DND-41 (cell line): ENCODE measurements at regions not wholly inside any gene's neighbourhood (a gene's known extent, or its start where the extent isn't known, plus 50 kb on each side); places are given as distances from the start of the nearest gene placed in this dataset.

Experiments
- ATAC-seq: fragments of 200-7000 bp; cut with Tn5 transposase; 3 replicates; pipeline ENCODE4 v1.9.1; 2021; ENCODE audit warnings: low read depth; ENCODE audit not compliant: insufficient read depth
- DNase-seq: peaks from one replicate; pipeline ENCODE4 v3.0.0-alpha.2; 2020
- H2AFZ ChIP-seq: 2 replicates; pipeline ENCODE4 v1.6.0; 2012; ENCODE audit warnings: low read depth, low read length
- H3K27ac ChIP-seq: 2 replicates; pipeline ENCODE4 v1.5.1; 2012; ENCODE audit warnings: low read length, inconsistent platforms
- H3K27me3 ChIP-seq: fragments of 200-600 bp; sonication (generic); 2 replicates; pipeline ENCODE4 v1.6.0; 2012; ENCODE audit warnings: low read length, mild to moderate bottlenecking, inconsistent platforms; ENCODE audit not compliant: insufficient read depth, poor library complexity
- H3K36me3 ChIP-seq: 2 replicates; pipeline ENCODE4 v1.5.1; 2012; ENCODE audit warnings: low read length, inconsistent platforms; ENCODE audit not compliant: insufficient read depth
- H3K4me1 ChIP-seq: 2 replicates; pipeline ENCODE4 v1.5.1; 2012; ENCODE audit warnings: mild to moderate bottlenecking, low read length; ENCODE audit not compliant: insufficient read depth
- H3K4me2 ChIP-seq: 2 replicates; pipeline ENCODE4 v1.6.0; 2012; ENCODE audit warnings: mild to moderate bottlenecking, moderate library complexity, low read length, inconsistent platforms; ENCODE audit not compliant: insufficient read depth
- H3K4me3 ChIP-seq, 2 experiments: fragments of 200-600 bp in 1 of 2; shearing (Covaris generic) in 1 of 2; 2 replicates each; pipeline ENCODE4 v1.5.1; 2012 to 2016; ENCODE audit warnings: inconsistent platforms in 2 of 2, low read length in 2 of 2, mild to moderate bottlenecking in 2 of 2, low read depth in 1 of 2, moderate library complexity in 1 of 2
- H3K79me2 ChIP-seq: 2 replicates; pipeline ENCODE4 v1.6.0; 2012; ENCODE audit warnings: low read length, inconsistent platforms; ENCODE audit not compliant: insufficient read depth
- H3K9ac ChIP-seq: 2 replicates; pipeline ENCODE4 v1.6.0; 2012; ENCODE audit warnings: low read depth, mild to moderate bottlenecking, inconsistent platforms, low read length, moderate library complexity
- H3K9me3 ChIP-seq: 2 replicates; pipeline ENCODE4 v1.5.1; 2012; ENCODE audit warnings: low read length, moderate library complexity, mild to moderate bottlenecking, inconsistent platforms; ENCODE audit not compliant: insufficient read depth, severe bottlenecking
- H4K20me1 ChIP-seq: 2 replicates; pipeline ENCODE4 v1.6.0; 2012; ENCODE audit warnings: low read length; ENCODE audit not compliant: insufficient read depth
- EZH2 ChIP-seq: IDR thresholded peaks from 3 replicates; pipeline ENCODE4 v1.6.1; 2012; ENCODE audit warnings: borderline replicate concordance, low read depth, mild to moderate bottlenecking, moderate library complexity, low read length, inconsistent platforms; ENCODE audit not compliant: severe bottlenecking
- TF ChIP-seq, protein P1 (sequence below): IDR thresholded peaks from 2 replicates; pipeline ENCODE4 v1.5.1; 2012; ENCODE audit warnings: borderline replicate concordance, low read length, moderate library complexity, mild to moderate bottlenecking; ENCODE audit not compliant: poor library complexity, severe bottlenecking; ENCODE audit errors: extremely low read depth

DNA sequence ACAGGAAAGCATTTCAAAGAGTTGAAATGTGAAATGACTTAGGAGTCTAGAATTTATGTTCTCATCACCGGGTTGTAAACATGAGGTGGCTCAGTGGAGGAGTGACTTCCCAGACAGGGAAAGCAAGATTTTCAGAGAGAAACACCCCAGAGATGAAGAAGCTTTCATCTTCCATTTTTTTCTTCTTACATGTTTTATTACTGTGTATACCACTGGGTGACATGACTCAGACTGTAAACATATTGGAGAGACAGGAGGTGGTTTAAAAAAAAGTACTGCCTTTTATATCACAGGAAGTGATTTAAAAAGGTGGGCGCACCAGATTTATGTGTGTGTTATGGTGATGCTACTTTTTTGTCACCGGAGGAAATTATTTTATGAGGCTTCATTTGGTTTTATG is 209.1 kb upstream of the TUT7 start:
- Histone ChIP-seq H4K20me1 (no peaks in the 10 kb centered on the region), H3K4me3 (no peak overlapping the region), H3K4me1 (no peaks in the 10 kb centered on the region), H3K9me3 (no peaks in the 10 kb centered on the region), H3K27ac (no peak overlapping the region), H2AFZ (no peak overlapping the region), H3K4me2 (no peak overlapping the region), H3K9ac (no peak overlapping the region), H3K79me2 (no peaks in the 10 kb centered on the region), H3K36me3 (no peaks in the 10 kb centered on the region), H3K27me3 (no peaks in the 10 kb centered on the region)
- no peak for ATAC-seq
- no peak for DNase-seq
- TF ChIP-seq, protein P1, sequence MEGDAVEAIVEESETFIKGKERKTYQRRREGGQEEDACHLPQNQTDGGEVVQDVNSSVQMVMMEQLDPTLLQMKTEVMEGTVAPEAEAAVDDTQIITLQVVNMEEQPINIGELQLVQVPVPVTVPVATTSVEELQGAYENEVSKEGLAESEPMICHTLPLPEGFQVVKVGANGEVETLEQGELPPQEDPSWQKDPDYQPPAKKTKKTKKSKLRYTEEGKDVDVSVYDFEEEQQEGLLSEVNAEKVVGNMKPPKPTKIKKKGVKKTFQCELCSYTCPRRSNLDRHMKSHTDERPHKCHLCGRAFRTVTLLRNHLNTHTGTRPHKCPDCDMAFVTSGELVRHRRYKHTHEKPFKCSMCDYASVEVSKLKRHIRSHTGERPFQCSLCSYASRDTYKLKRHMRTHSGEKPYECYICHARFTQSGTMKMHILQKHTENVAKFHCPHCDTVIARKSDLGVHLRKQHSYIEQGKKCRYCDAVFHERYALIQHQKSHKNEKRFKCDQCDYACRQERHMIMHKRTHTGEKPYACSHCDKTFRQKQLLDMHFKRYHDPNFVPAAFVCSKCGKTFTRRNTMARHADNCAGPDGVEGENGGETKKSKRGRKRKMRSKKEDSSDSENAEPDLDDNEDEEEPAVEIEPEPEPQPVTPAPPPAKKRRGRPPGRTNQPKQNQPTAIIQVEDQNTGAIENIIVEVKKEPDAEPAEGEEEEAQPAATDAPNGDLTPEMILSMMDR: no peak
- no peak for TF ChIP-seq EZH2

DNA sequence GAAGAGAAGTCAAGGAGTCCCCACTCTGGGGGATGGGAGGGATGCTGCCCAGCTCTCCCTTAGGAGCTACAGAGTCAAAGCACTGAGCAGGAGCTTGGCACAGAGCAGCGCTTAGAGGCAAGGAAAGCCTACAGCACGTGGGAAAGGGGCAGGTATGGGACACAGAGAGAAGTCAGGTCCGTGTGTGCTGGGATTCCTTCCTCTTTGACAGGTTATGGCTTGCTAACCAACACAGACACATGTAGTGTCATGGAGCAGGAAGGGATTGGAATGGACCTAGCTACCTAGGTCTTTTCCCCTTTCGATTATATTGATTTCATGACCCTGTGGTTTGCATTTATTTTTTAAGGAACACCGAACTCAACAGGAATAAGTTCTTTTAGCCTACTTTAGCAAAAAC is 208.5 kb upstream of the TUT7 start:
- Histone ChIP-seq H3K4me3 (no peak overlapping the region), H3K27me3 (no peaks in the 10 kb centered on the region), H3K4me1 (no peaks in the 10 kb centered on the region), H3K9me3 (no peaks in the 10 kb centered on the region), H2AFZ (no peak overlapping the region), H3K4me2 (no peak overlapping the region), H3K79me2 (no peaks in the 10 kb centered on the region), H4K20me1 (no peaks in the 10 kb centered on the region), H3K27ac (no peak overlapping the region), H3K36me3 (no peaks in the 10 kb centered on the region), H3K9ac (no peak overlapping the region)
- DNase-seq (no peak), ATAC-seq (no peak)
- no peak for TF ChIP-seq EZH2
- TF ChIP-seq, protein P1: no peak

DNA sequence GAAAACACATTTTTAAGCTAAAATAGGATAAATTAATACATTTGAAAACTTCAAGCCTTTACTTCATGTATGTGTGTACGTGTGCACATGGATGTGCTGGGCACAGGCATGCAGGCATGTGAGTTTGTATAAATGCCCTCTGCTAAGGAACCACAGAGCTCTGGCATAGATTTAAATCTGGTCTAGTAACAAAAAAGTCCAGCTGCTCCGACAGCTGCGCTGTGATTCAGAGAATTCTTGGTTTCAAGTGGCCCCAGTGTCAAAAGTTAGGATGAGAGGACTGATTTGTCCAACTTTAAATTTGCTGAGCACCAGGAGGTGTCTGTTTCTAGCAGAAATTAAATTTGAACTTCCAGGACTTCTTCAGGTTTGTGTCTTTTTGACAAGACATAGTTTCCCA is 203.7 kb upstream of the TUT7 start:
- no peak overlapping the region for H3K9ac ChIP-seq
- H3K79me2 ChIP-seq: no peaks in the 10 kb centered on the region
- H3K27me3 ChIP-seq: no peaks in the 10 kb centered on the region

More for the DNA sequence above, 203.7 kb upstream of the TUT7 start:
- Histone ChIP-seq H3K27ac (no peak overlapping the region), H2AFZ (no peak overlapping the region), H3K4me2 (no peak overlapping the region), H3K9me3 (no peaks in the 10 kb centered on the region), H3K36me3 (no peaks in the 10 kb centered on the region), H4K20me1 (no peaks in the 10 kb centered on the region), H3K4me3 (no peak overlapping the region), H3K4me1 (no peaks in the 10 kb centered on the region)
- no peak for DNase-seq
- ATAC-seq: no peak
- TF ChIP-seq, protein P1: no peak
- no peak for TF ChIP-seq EZH2
